Kidney tubule cell (primary cell): ENCODE measurements at regions not wholly inside any gene's neighbourhood (a gene's known extent, or its start where the extent isn't known, plus 50 kb on each side); places are given as distances from the start of the nearest gene placed in this dataset.

Experiments
- DNase-seq: peaks from one replicate; pipeline ENCODE4 v3.0.0-alpha.2; 2018; ENCODE audit warnings: low spot score

- DNase-seq = no peak
These were observed 576.3 kb downstream of the RNF144B start for GRCh38 chr6:18963439-18963838.

- no peak for DNase-seq
These were observed 586.1 kb downstream of the RNF144B start for GRCh38 chr6:18973251-18973650.

- no peak for DNase-seq
These were observed 588.9 kb downstream of the RNF144B start for GRCh38 chr6:18976091-18976490.

- DNase-seq = no peak
These were observed 589.8 kb downstream of the RNF144B start for GRCh38 chr6:18976966-18977365.

- peak; percentile 83 for DNase-seq
These were observed 591.4 kb downstream of the RNF144B start for GRCh38 chr6:18978337-18979128.

- no peak for DNase-seq
These were observed 597.9 kb downstream of the RNF144B start for GRCh38 chr6:18985061-18985460.

- no peak for DNase-seq
These were observed 598.8 kb downstream of the RNF144B start for GRCh38 chr6:18985996-18986395.

GRCh38 chr6:18988636-18989035, 601.5 kb downstream of the RNF144B start:
- DNase-seq = no peak

GRCh38 chr6:18990059-18990978, 603.2 kb downstream of the RNF144B start:
- DNase-seq = peak; percentile 69

- DNase-seq = peak; percentile 71
These were observed 610.3 kb downstream of the RNF144B start for GRCh38 chr6:18997375-18997826.

- no peak for DNase-seq
These were observed 615.9 kb downstream of the RNF144B start for GRCh38 chr6:19002976-19003560.

- DNase-seq = no peak
These were observed 617.0 kb downstream of the RNF144B start for GRCh38 chr6:19004176-19004575.

- no peak for DNase-seq
These were observed 622.6 kb downstream of the RNF144B start for GRCh38 chr6:19009769-19010168.

GRCh38 chr6:19013026-19013705, 626.0 kb downstream of the RNF144B start:
- peak; percentile 4 for DNase-seq

GRCh38 chr6:19024737-19025136, 637.6 kb downstream of the RNF144B start:
- DNase-seq = peak; percentile 70

- DNase-seq = no peak
These were observed 641.1 kb downstream of the RNF144B start for GRCh38 chr6:19028201-19028600.

- DNase-seq = no peak
These were observed 645.6 kb downstream of the RNF144B start for GRCh38 chr6:19032591-19033295.

GRCh38 chr6:19033683-19034082, 646.5 kb downstream of the RNF144B start:
- no peak for DNase-seq

- no peak for DNase-seq
These were observed 647.8 kb downstream of the RNF144B start for GRCh38 chr6:19034986-19035385.

GRCh38 chr6:19035461-19036195, 648.5 kb downstream of the RNF144B start:
- no peak for DNase-seq

- no peak for DNase-seq
These were observed 649.0 kb downstream of the RNF144B start for GRCh38 chr6:19036196-19036555.
